GM08714 (cell line): ENCODE measurements at regions not wholly inside any gene's neighbourhood (a gene's known extent, or its start where the extent isn't known, plus 50 kb on each side); places are given as distances from the start of the nearest gene placed in this dataset.

ENCODE experiments used
- H3K4me3 ChIP-seq: fragments of 200-500 bp; sonication (Bioruptor generic); 2 replicates; pipeline ENCODE4 v1.5.1; 2014; ENCODE audit warnings: mild to moderate bottlenecking, low read length, inconsistent platforms
- ZNF274 ChIP-seq: IDR thresholded peaks from 2 replicates; pipeline ENCODE4 v1.6.1; 2012; ENCODE audit warnings: mild to moderate bottlenecking, low read depth, low read length

DNA sequence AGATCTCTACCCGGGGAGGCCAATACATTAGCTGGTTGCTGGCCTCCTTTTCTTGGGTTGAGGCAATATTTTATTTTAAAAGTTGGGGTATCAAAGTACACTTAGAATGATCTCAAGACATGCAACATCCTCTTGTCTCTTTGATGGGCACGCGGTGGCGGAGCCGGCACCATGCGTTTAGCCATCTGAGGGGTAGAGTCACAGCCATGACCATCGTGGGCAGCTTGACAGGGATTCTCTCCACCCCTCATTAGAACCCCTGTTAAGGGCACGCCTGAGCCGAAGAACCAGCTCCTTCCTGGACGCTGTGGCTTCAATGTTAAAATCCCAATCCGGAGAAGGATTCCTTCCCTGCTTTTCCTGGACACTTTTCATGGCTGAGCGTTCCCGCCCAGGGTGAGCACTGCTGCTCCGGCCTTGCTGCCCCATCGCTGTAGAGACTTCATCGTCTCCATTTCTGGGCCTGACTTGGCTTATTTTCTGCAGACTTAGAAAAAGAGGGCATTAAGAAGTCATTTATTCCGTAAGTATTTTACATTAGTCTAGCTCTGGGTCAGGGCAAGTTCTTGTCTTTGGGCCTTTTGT is 142.7 kb upstream of the CDH4 start:
- no peak for TF ChIP-seq ZNF274
- no peak overlapping the region for H3K4me3 ChIP-seq

- no peak overlapping the region for H3K4me3 ChIP-seq
- TF ChIP-seq ZNF274, result no peak
Measured at GRCh38 chr20:61112515-61112914, 139.5 kb upstream of the CDH4 start.

DNA sequence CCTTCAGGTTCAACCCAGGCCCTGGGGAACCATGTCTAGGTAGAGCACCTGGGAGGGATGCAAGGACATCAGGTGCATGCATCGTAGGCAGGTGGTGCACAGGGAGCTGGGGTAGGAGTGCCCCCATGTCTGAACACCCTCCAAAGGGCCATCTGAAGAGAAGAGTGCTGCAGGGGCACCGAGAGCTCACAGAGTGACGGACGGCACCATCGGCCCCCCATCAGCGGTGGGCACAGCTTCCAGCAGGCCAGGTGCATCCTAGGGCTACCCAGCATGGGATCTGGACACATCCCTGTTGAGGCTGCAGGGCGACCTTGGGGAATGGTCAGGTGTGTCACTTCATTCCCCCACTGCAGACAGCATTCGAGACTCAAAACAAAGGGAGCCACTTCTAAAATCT is 138.3 kb upstream of the CDH4 start:
- no peak for TF ChIP-seq ZNF274
- no peak overlapping the region for H3K4me3 ChIP-seq

- no peak for TF ChIP-seq ZNF274
- H3K4me3 ChIP-seq, result no peak overlapping the region
Measured at GRCh38 chr20:61114493-61115175, 137.4 kb upstream of the CDH4 start.

- TF ChIP-seq ZNF274, result no peak
- H3K4me3 ChIP-seq, result no peak overlapping the region
Measured at GRCh38 chr20:61115364-61116065, 136.5 kb upstream of the CDH4 start.

GRCh38 chr20:61117725-61118124 is 134.3 kb upstream of the CDH4 start:
- TF ChIP-seq ZNF274, result no peak
- H3K4me3 ChIP-seq, result no peak overlapping the region

GRCh38 chr20:61118429-61119224 is 133.4 kb upstream of the CDH4 start:
- TF ChIP-seq ZNF274, result no peak

GRCh38 chr20:61119273-61119672 is 132.8 kb upstream of the CDH4 start:
- no peak for TF ChIP-seq ZNF274
- no peak overlapping the region for H3K4me3 ChIP-seq

More at GRCh38 chr20:61118429-61119224, 133.4 kb upstream of the CDH4 start:
- H3K4me3 ChIP-seq, result no peak overlapping the region

DNA sequence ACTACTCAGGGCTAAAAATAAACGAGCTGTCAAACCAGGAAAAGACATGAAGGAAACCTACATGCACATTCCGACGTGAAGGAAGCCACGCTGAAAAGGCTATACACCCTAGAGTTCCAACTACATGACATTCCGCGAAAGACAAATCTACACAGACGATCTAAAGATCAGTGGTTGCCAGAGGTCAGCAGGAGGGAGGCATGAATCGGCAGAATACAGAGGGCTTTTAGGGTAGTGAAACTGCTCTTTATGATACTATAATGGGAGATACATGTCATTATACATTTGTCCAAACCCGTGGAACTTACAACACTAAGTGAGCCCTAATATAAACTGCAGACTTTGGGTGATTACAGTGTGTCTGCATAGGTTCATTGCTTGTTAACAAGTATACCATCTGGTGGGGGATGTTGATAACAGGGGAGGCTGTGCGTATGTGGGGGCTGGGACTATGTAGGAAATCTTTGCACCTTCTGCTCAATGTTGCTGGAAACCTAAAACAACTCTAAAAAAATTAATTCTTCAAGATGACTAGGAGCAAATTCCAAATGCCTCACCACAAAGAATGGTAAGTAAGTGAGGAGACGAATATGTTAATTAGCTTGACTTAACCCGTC is 132.2 kb upstream of the CDH4 start:
- no peak overlapping the region for H3K4me3 ChIP-seq
- no peak for TF ChIP-seq ZNF274

DNA sequence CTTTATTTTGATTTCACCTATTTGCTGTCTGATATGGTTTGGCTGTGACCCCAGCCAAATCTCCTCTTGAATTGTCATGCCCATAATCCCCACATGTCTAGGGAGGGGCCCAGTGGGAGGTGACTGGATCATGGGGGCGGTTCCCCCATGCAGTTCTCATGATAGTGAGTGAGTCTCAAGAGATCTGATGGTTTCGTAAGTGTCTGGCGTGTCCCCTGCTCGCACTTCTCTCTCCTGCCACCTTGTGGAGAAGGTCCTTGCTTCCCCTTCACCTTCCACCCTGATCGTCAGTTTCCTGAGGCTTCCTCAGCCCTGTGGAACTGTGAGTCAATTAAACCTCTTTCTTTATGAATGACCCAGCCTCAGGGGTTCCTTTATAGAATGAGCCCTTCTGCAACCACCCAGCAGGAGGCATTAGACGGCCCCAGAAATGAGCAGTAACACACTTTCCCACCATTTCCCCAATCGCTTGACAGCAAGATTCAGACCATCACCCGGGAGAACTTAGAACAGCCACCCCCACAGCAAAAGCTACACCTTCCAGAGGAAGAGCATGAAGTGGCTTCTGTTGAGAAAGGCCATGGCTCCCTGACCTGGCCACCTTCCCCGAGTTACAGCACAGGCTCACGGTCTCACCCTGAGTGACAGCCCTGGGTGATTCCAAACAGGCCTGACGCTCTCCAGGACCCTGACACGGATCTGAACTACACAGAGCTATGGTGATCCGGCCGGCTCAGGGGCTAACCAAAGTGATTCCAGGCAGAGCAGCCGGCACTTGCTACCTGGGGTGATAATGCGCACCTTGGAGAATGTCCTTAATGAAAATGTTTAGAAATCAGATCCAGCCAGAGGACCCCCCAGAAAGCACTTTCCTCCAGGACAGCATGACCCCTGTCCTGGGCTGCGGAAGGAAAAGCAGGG is 131.2 kb upstream of the CDH4 start:
- H3K4me3 ChIP-seq, result no peak overlapping the region
- no peak for TF ChIP-seq ZNF274

GRCh38 chr20:61121661-61122060 is 130.4 kb upstream of the CDH4 start:
- TF ChIP-seq ZNF274, result no peak
- H3K4me3 ChIP-seq, result no peak overlapping the region

DNA sequence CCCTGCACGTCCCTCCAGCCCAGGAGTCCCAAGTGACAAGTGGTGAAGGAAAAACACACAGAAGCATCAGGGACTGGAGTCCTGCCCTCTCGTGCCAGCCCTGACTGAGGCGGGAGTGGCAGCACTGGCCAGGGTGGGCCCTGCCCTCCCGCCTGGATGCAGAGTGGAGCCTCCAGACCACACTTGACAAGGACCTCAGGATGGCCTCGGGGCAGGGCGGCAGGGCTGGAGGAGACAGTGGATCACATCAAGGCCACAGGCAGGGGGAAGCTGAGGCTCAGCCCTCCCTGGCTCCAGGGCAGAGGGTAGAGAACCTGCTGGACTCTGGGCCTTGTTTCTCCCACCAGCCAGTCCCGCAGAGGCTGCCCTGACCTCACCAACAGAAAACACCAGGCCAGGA is 128.8 kb upstream of the CDH4 start:
- no peak for TF ChIP-seq ZNF274
- H3K4me3 ChIP-seq, result no peak overlapping the region

- H3K4me3 ChIP-seq, result no peak overlapping the region
- TF ChIP-seq ZNF274, result no peak
Measured at GRCh38 chr20:61123751-61124368, 128.2 kb upstream of the CDH4 start.
